HepG2 (cell line): ENCODE measurements at regions not wholly inside any gene's neighbourhood (a gene's known extent, or its start where the extent isn't known, plus 50 kb on each side); places are given as distances from the start of the nearest gene placed in this dataset.
A peak's percentile ranks its signal among the peaks of the same experiment; 100 is the strongest.

Source experiments
- ARID2 ChIP-seq: sonication (generic); formaldehyde crosslinking; IDR thresholded peaks from 2 replicates; pipeline ENCODE4 v1.8.1; 2022; ENCODE audit warnings: mild to moderate bottlenecking, missing genetic modification reagents, borderline replicate concordance
- HNF4G ChIP-seq, 2 experiments: sonication (generic) in 1 of 2; formaldehyde crosslinking in 1 of 2; IDR thresholded peaks; 2 replicates each; pipeline versions ENCODE4 v1.4.0 to v1.6.1; 2011 to 2020; ENCODE audit warnings: borderline replicate concordance in 2 of 2, low read depth in 2 of 2, mild to moderate bottlenecking in 2 of 2, low read length in 1 of 2, missing genetic modification reagents in 1 of 2, moderate library complexity in 1 of 2
- KDM1A ChIP-seq: IDR thresholded peaks from 2 replicates; pipeline ENCODE4 v1.6.1; 2016; ENCODE audit warnings: missing compliant biosample characterization
- MYC ChIP-seq: sonication (generic); formaldehyde crosslinking; IDR thresholded peaks from 2 replicates; pipeline ENCODE4 v1.9.0; 2021; ENCODE audit warnings: missing genetic modification reagents, borderline replicate concordance
- NFE2L2 ChIP-seq: fragments of 150-350 bp; IDR thresholded peaks from 2 replicates; pipeline ENCODE4 v1.6.1; 2014; ENCODE audit warnings: low read length
- PHF5A ChIP-seq: IDR thresholded peaks from one replicate; pipeline ENCODE4 v1.6.1; 2018; ENCODE audit warnings: low read depth, missing genetic modification reagents; ENCODE audit not compliant: unreplicated experiment
- RORA ChIP-seq: sonication (generic); formaldehyde crosslinking; IDR thresholded peaks from 2 replicates; pipeline ENCODE4 v1.5.0; 2020; ENCODE audit warnings: mild to moderate bottlenecking, missing genetic modification reagents, moderate library complexity
- TAF1 ChIP-seq: sonication (generic); formaldehyde crosslinking; IDR thresholded peaks from 2 replicates; pipeline ENCODE4 v1.4.0; 2020; ENCODE audit warnings: missing genetic modification reagents
- TARDBP ChIP-seq: sonication (generic); formaldehyde crosslinking; IDR thresholded peaks from 2 replicates; pipeline ENCODE4 v1.8.0; 2022; ENCODE audit warnings: mild to moderate bottlenecking, missing genetic modification reagents
- ZNF124 ChIP-seq: sonication (generic); formaldehyde crosslinking; IDR thresholded peaks from 2 replicates; pipeline ENCODE4 v1.4.0; 2020; ENCODE audit warnings: missing genetic modification reagents
- ZNF30 ChIP-seq: sonication (generic); formaldehyde crosslinking; IDR thresholded peaks from 2 replicates; pipeline ENCODE4 v1.5.0; 2020; ENCODE audit warnings: mild to moderate bottlenecking, missing genetic modification reagents
- ZSCAN31 ChIP-seq: sonication (generic); formaldehyde crosslinking; IDR thresholded peaks from 2 replicates; pipeline ENCODE4 v1.5.0; 2020; ENCODE audit warnings: low read depth, mild to moderate bottlenecking, missing genetic modification reagents
- TF ChIP-seq, protein P1 (sequence below): sonication (generic); formaldehyde crosslinking; IDR thresholded peaks from 2 replicates; pipeline ENCODE4 v1.8.1; 2022; ENCODE audit warnings: low read depth, mild to moderate bottlenecking, missing genetic modification reagents
- TF ChIP-seq, protein P2 (sequence below): sonication (generic); formaldehyde crosslinking; conservative IDR thresholded peaks from 2 replicates; pipeline ENCODE4 v1.4.0; 2020; ENCODE audit warnings: missing genetic modification reagents
- TF ChIP-seq, protein P3 (sequence below): sonication (generic); formaldehyde crosslinking; IDR thresholded peaks from 2 replicates; pipeline ENCODE4 v1.5.0; 2020; ENCODE audit warnings: missing genetic modification reagents, mild to moderate bottlenecking, borderline replicate concordance
- TF ChIP-seq, protein P4 (sequence below): sonication (generic); formaldehyde crosslinking; IDR thresholded peaks from 2 replicates; pipeline ENCODE4 v1.4.0; 2020; ENCODE audit warnings: mild to moderate bottlenecking, missing genetic modification reagents
- TF ChIP-seq, protein P5 (sequence below): sonication (generic); formaldehyde crosslinking; IDR thresholded peaks from 2 replicates; pipeline ENCODE4 v1.4.0; 2020; ENCODE audit warnings: missing genetic modification reagents, borderline replicate concordance

DNA sequence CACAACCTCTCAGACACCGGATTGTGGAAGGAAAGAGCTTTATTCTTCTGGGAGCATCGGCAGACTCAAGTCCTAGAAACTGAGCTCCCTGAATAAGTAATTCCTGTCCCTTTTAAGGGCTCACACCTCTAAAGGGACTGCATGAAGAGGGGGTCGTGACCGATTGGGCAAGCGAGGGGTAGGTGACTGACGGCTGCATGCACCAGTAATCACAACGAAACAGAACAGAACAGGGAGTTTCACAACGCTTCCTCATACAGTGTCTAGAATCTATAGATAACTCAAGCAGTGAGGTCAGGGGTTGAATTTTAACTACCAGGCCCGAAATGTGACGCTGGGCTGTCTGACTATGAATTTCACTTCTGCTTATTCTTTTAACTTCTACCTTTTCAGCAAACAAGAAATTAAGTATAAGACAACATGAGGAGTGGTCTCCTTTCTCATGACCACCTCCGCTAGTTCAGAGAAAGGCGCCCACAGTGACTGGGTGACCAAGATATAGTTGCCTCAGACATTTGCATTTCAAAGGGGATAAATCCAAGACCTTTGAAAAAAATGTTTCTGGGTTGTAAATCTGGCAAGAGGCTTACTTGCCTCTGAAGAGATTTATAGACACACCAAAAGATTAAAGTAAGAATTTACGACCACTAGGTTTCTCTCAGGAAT lies 88.4 kb upstream of the ATF7IP2 start (continued):
- TF ChIP-seq, protein P1, sequence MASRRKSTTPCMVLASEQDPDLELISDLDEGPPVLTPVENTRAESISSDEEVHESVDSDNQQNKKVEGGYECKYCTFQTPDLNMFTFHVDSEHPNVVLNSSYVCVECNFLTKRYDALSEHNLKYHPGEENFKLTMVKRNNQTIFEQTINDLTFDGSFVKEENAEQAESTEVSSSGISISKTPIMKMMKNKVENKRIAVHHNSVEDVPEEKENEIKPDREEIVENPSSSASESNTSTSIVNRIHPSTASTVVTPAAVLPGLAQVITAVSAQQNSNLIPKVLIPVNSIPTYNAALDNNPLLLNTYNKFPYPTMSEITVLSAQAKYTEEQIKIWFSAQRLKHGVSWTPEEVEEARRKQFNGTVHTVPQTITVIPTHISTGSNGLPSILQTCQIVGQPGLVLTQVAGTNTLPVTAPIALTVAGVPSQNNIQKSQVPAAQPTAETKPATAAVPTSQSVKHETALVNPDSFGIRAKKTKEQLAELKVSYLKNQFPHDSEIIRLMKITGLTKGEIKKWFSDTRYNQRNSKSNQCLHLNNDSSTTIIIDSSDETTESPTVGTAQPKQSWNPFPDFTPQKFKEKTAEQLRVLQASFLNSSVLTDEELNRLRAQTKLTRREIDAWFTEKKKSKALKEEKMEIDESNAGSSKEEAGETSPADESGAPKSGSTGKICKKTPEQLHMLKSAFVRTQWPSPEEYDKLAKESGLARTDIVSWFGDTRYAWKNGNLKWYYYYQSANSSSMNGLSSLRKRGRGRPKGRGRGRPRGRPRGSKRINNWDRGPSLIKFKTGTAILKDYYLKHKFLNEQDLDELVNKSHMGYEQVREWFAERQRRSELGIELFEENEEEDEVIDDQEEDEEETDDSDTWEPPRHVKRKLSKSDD (CRISPR knock-in tag) = peak; percentile 68; the same call in 1 of the 2 replicates
- TF ChIP-seq KDM1A (CRISPR knock-in tag) = no peak
- peak; percentile 34; the same call in 1 of the 2 replicates for TF ChIP-seq HNF4G (IDR thresholded peaks at IDR 0.05; ENCODE audit: borderline replicate concordance, low read depth, low read length)
- no peak for TF ChIP-seq HNF4G (CRISPR knock-in tag; IDR thresholded peaks at IDR 0.05; ENCODE audit: borderline replicate concordance, low read depth)
- TF ChIP-seq PHF5A = no peak
- TF ChIP-seq, protein P2, sequence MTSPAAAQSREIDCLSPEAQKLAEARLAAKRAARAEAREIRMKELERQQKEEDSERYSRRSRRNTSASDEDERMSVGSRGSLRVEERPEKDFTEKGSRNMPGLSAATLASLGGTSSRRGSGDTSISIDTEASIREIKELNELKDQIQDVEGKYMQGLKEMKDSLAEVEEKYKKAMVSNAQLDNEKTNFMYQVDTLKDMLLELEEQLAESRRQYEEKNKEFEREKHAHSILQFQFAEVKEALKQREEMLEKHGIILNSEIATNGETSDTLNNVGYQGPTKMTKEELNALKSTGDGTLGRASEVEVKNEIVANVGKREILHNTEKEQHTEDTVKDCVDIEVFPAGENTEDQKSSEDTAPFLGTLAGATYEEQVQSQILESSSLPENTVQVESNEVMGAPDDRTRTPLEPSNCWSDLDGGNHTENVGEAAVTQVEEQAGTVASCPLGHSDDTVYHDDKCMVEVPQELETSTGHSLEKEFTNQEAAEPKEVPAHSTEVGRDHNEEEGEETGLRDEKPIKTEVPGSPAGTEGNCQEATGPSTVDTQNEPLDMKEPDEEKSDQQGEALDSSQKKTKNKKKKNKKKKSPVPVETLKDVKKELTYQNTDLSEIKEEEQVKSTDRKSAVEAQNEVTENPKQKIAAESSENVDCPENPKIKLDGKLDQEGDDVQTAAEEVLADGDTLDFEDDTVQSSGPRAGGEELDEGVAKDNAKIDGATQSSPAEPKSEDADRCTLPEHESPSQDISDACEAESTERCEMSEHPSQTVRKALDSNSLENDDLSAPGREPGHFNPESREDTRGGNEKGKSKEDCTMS = no peak
- no peak for TF ChIP-seq ZSCAN31 (CRISPR knock-in tag)
- no peak for TF ChIP-seq TAF1
- TF ChIP-seq, protein P3, sequence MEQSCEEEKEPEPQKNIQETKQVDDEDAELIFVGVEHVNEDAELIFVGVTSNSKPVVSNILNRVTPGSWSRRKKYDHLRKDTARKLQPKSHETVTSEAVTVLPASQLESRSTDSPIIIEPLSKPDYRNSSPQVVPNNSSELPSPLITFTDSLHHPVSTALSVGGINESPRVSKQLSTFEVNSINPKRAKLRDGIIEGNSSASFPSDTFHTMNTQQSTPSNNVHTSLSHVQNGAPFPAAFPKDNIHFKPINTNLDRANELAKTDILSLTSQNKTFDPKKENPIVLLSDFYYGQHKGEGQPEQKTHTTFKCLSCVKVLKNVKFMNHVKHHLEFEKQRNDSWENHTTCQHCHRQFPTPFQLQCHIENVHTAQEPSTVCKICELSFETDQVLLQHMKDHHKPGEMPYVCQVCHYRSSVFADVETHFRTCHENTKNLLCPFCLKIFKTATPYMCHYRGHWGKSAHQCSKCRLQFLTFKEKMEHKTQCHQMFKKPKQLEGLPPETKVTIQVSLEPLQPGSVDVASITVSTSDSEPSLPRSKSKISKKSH (CRISPR knock-in tag) = no peak
- TF ChIP-seq NFE2L2 = no peak
- TF ChIP-seq ZNF124 = no peak
- TF ChIP-seq TARDBP = peak; percentile 16; the same call in 1 of the 2 replicates
- TF ChIP-seq MYC (CRISPR knock-in tag) = no peak
- TF ChIP-seq, protein P4, sequence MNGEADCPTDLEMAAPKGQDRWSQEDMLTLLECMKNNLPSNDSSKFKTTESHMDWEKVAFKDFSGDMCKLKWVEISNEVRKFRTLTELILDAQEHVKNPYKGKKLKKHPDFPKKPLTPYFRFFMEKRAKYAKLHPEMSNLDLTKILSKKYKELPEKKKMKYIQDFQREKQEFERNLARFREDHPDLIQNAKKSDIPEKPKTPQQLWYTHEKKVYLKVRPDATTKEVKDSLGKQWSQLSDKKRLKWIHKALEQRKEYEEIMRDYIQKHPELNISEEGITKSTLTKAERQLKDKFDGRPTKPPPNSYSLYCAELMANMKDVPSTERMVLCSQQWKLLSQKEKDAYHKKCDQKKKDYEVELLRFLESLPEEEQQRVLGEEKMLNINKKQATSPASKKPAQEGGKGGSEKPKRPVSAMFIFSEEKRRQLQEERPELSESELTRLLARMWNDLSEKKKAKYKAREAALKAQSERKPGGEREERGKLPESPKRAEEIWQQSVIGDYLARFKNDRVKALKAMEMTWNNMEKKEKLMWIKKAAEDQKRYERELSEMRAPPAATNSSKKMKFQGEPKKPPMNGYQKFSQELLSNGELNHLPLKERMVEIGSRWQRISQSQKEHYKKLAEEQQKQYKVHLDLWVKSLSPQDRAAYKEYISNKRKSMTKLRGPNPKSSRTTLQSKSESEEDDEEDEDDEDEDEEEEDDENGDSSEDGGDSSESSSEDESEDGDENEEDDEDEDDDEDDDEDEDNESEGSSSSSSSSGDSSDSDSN (CRISPR knock-in tag) = no peak
- no peak for TF ChIP-seq ARID2
- no peak for TF ChIP-seq ZNF30
- TF ChIP-seq RORA = no peak
- TF ChIP-seq, protein P5, sequence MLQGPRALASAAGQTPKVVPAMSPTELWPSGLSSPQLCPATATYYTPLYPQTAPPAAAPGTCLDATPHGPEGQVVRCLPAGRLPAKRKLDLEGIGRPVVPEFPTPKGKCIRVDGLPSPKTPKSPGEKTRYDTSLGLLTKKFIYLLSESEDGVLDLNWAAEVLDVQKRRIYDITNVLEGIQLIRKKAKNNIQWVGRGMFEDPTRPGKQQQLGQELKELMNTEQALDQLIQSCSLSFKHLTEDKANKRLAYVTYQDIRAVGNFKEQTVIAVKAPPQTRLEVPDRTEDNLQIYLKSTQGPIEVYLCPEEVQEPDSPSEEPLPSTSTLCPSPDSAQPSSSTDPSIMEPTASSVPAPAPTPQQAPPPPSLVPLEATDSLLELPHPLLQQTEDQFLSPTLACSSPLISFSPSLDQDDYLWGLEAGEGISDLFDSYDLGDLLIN (CRISPR knock-in tag) = no peak
